Lower leg skin (tissue), 3 donors: ENCODE measurements at regions not wholly inside any gene's neighbourhood (a gene's known extent, or its start where the extent isn't known, plus 50 kb on each side); places are given as distances from the start of the nearest gene placed in this dataset.

ENCODE experiments used
- CTCF ChIP-seq, 3 donors: fragments of 450-650 bp; IDR thresholded peaks; one replicate each; pipeline ENCODE4 v1.5.1; 2016; ENCODE audit warnings: antibody characterized with exemption in 3 of 3, mild to moderate bottlenecking in 3 of 3, moderate library complexity in 2 of 3
- POLR2A ChIP-seq, 2 donors: fragments of 450-650 bp; IDR thresholded peaks; one replicate each; pipeline ENCODE4 v1.6.1; 2016 to 2017; ENCODE audit warnings: antibody characterized with exemption in 2 of 2, mild to moderate bottlenecking in 1 of 2, moderate library complexity in 1 of 2

DNA sequence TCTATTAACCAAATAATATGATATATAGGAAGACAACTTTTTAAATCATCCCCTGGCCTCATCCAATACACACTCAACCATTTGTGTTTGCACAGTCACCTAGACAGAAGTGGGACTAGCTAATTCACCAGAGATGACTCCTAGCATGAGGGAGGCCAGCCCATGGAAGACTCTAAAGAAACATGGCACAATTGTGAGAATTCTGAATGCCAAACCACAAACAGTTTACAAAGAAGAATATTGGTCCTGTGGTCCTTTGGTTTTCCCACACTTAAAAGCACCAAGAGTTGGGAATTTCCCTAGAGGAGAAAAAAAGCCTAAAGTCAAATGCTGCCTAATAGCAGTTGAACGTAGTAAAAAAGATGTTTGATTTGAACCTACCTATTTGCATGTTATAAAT is 609.9 kb downstream of the ACTL7B start:
- TF ChIP-seq CTCF (IDR thresholded peaks at IDR 0.05) = no peak
- TF ChIP-seq POLR2A (IDR thresholded peaks at IDR 0.05) = no peak
